HepG2 (cell line): ENCODE measurements at regions not wholly inside any gene's neighbourhood (a gene's known extent, or its start where the extent isn't known, plus 50 kb on each side); places are given as distances from the start of the nearest gene placed in this dataset.

Experiments
- ATAC-seq: fragments of 200-7000 bp; cut with Tn5 transposase; 3 replicates; pipeline ENCODE4 v1.9.1; 2020; ENCODE audit warnings: mild to moderate bottlenecking, moderate library complexity
- BruUV-seq: library from RNA; stranded (reverse); fragments of 400-500 nt; replicated peaks from 2 replicates; lab custom pipeline; 2021; lab: Mats Ljungman, UMichigan
- CTCF ChIA-PET: fragments of 300-600 bp; formaldehyde crosslinking; extraction: SDS; loops from one replicate; lab custom pipeline; 2021; ENCODE audit warnings: low total read pairs, inconsistent platforms, low intra/inter-chr PET ratio; lab: Yijun Ruan, JAX
- POLR2A ChIA-PET: fragments of 350-600 bp; sonication (Branson Sonifier 250); formaldehyde crosslinking; loops from one replicate; lab custom pipeline; 2020; ENCODE audit warnings: antibody characterized with exemption, inconsistent platforms; lab: Yijun Ruan, JAX
- DNase-seq: peaks from one replicate; pipeline ENCODE4 v3.0.0-alpha.2; 2015; ENCODE audit warnings: low spot score
- FAIRE-seq: peaks from 3 replicates; lab custom pipeline; 2011; peaks lifted over from hg19 to GRCh38; lab: Jason Lieb, UNC
- H2AFZ ChIP-seq: one replicate; pipeline ENCODE4 v1.6.1; 2011; ENCODE audit warnings: low read length, inconsistent platforms
- H3K27ac ChIP-seq: fragments of 300-600 bp; 3 replicates; pipeline ENCODE4 v1.8.0; 2011; ENCODE audit warnings: mixed run types, mild to moderate bottlenecking, mixed read lengths, low read length, inconsistent platforms; ENCODE audit not compliant: insufficient read depth; ENCODE audit errors: extremely low read length
- H3K27me3 ChIP-seq, 2 experiments: fragments of 200-600 bp in 1 of 2; 2 replicates in 1 of 2; 3 replicates in 1 of 2; pipeline versions ENCODE4 v1.6.0 to v1.8.0; 2011; ENCODE audit warnings: low read length in 2 of 2, mild to moderate bottlenecking in 2 of 2, moderate library complexity in 2 of 2, inconsistent platforms in 1 of 2; ENCODE audit not compliant: insufficient read depth in 2 of 2, control insufficient read depth in 1 of 2
- H3K36me3 ChIP-seq, 2 experiments: fragments of 200-600 bp in 1 of 2; replicated peaks in 1 of 2; 2 replicates in 1 of 2; 3 replicates in 1 of 2; pipeline versions ENCODE4 v1.5.1 to v1.8.0; 2011; ENCODE audit warnings: low read length in 2 of 2, inconsistent platforms in 1 of 2; ENCODE audit not compliant: insufficient read depth in 2 of 2, control insufficient read depth in 1 of 2
- H3K4me1 ChIP-seq: 2 replicates; pipeline ENCODE4 v1.5.1; 2012; ENCODE audit warnings: low read length, inconsistent platforms; ENCODE audit not compliant: insufficient read depth
- H3K4me2 ChIP-seq: 2 replicates; pipeline ENCODE4 v1.6.0; 2011; ENCODE audit warnings: low read depth, low read length, inconsistent platforms
- H3K4me3 ChIP-seq, 3 experiments: fragments of 200-600 bp in 1 of 3; sonication (generic), shearing (Covaris generic) in 1 of 3; replicated peaks in 1 of 3; 2 replicates each; pipeline ENCODE4 v1.5.1; 2011 to 2016; ENCODE audit warnings: low read length in 3 of 3, inconsistent platforms in 2 of 3, low read depth in 2 of 3, mild to moderate bottlenecking in 2 of 3, control low read depth in 1 of 3, mixed read lengths in 1 of 3; ENCODE audit not compliant: insufficient read depth in 1 of 3
- H3K79me2 ChIP-seq: one replicate; pipeline ENCODE4 v1.6.1; 2011; ENCODE audit warnings: low read length, inconsistent platforms; ENCODE audit not compliant: insufficient read depth
- H3K9ac ChIP-seq: 2 replicates; pipeline ENCODE4 v1.6.0; 2011; ENCODE audit warnings: mild to moderate bottlenecking, low read depth, low read length, inconsistent platforms; ENCODE audit not compliant: insufficient read depth
- H3K9me3 ChIP-seq: 2 replicates; pipeline ENCODE4 v1.5.1; 2012; ENCODE audit warnings: mild to moderate bottlenecking, low read length
- H4K20me1 ChIP-seq: 2 replicates; pipeline ENCODE4 v1.6.0; 2011; ENCODE audit warnings: inconsistent platforms, mild to moderate bottlenecking, low read length, moderate library complexity; ENCODE audit not compliant: insufficient read depth
- AGO1 ChIP-seq: fragments of 200-400 bp; formaldehyde crosslinking; IDR thresholded peaks from 2 replicates; pipeline ENCODE4 v1.6.1; 2017; ENCODE audit warnings: mild to moderate bottlenecking, low read depth, low read length, moderate library complexity; ENCODE audit not compliant: poor library complexity, severe bottlenecking
- CBX5 ChIP-seq: sonication (generic); formaldehyde crosslinking; IDR thresholded peaks from 2 replicates; pipeline ENCODE4 v1.4.0; 2020; ENCODE audit warnings: missing genetic modification reagents, borderline replicate concordance
- DPF2 ChIP-seq: sonication (generic); formaldehyde crosslinking; IDR thresholded peaks from 2 replicates; pipeline ENCODE4 v1.4.0; 2020; ENCODE audit warnings: mild to moderate bottlenecking, low read depth, missing genetic modification reagents, borderline replicate concordance
- GFI1 ChIP-seq: sonication (generic); formaldehyde crosslinking; IDR thresholded peaks from 2 replicates; pipeline ENCODE4 v1.5.0; 2020; ENCODE audit warnings: missing genetic modification reagents, mild to moderate bottlenecking, borderline replicate concordance
- ISL2 ChIP-seq: sonication (generic); formaldehyde crosslinking; IDR thresholded peaks from 2 replicates; pipeline ENCODE4 v1.5.0; 2020; ENCODE audit warnings: missing genetic modification reagents
- JARID2 ChIP-seq: sonication (generic); formaldehyde crosslinking; IDR thresholded peaks from 2 replicates; pipeline ENCODE4 v1.8.1; 2023; ENCODE audit warnings: missing genetic modification reagents, inconsistent platforms; ENCODE audit not compliant: insufficient replicate concordance
- KDM5A ChIP-seq: fragments of 200-600 bp; sonication (generic); IDR thresholded peaks from 2 replicates; pipeline ENCODE4 v1.7.0; 2018; ENCODE audit warnings: antibody characterized with exemption, mild to moderate bottlenecking, low read length, borderline replicate concordance
- REXO4 ChIP-seq: sonication (generic); formaldehyde crosslinking; IDR thresholded peaks from 2 replicates; pipeline ENCODE4 v1.8.0; 2022; ENCODE audit warnings: missing genetic modification reagents, mild to moderate bottlenecking, borderline replicate concordance
- SRSF4 ChIP-seq: fragments of 200-400 bp; formaldehyde crosslinking; IDR thresholded peaks from one replicate; pipeline ENCODE4 v1.6.1; 2018; ENCODE audit warnings: mild to moderate bottlenecking, low read depth, low read length, moderate library complexity; ENCODE audit not compliant: poor library complexity, severe bottlenecking
- TBX2 ChIP-seq: sonication (generic); formaldehyde crosslinking; IDR thresholded peaks from 2 replicates; pipeline ENCODE4 v1.5.0; 2020; ENCODE audit warnings: missing genetic modification reagents, mild to moderate bottlenecking, borderline replicate concordance
- U2AF2 ChIP-seq: fragments of 200-400 bp; formaldehyde crosslinking; IDR thresholded peaks from 2 replicates; pipeline ENCODE4 v1.6.1; 2017; ENCODE audit warnings: low read depth, mild to moderate bottlenecking, low read length
- ZKSCAN5 ChIP-seq: sonication (generic); formaldehyde crosslinking; IDR thresholded peaks from 2 replicates; pipeline ENCODE4 v1.5.1; 2020; ENCODE audit warnings: mild to moderate bottlenecking, missing genetic modification reagents
- ZNF362 ChIP-seq: sonication (generic); formaldehyde crosslinking; IDR thresholded peaks from 2 replicates; pipeline ENCODE4 v1.4.0; 2020; ENCODE audit warnings: missing genetic modification reagents, mild to moderate bottlenecking, borderline replicate concordance
- ZNF556 ChIP-seq: sonication (generic); formaldehyde crosslinking; IDR thresholded peaks from 2 replicates; pipeline ENCODE4 v1.4.0; 2020; ENCODE audit warnings: mild to moderate bottlenecking, missing genetic modification reagents, borderline replicate concordance
- WGBS: methylation state at CpG from one replicate; pipeline ENCODE4 v1.1.6; 2017; ENCODE audit warnings: low lambda C conversion rate; 5-methylcytosine and 5-hydroxymethylcytosine counted together
- in situ Hi-C: cut with HindIII; loops from 2 replicates; pipeline ENCODE4 v1.10.0; 2017; ENCODE audit warnings: low pct_unique_long_range_greater_than_20kb; ENCODE audit not compliant: extremely low pct_ligation_motif_present
- intact Hi-C: fragments of 100-400 bp; cut with micrococcal nuclease; formaldehyde crosslinking; loops from one replicate; pipeline ENCODE4 v1.10.0; 2022; ENCODE audit not compliant: unreplicated experiment
- TF ChIP-seq, protein P1 (sequence below): sonication (generic); formaldehyde crosslinking; IDR thresholded peaks from 2 replicates; pipeline ENCODE4 v1.4.0; 2020; ENCODE audit warnings: missing genetic modification reagents
- TF ChIP-seq, protein P2 (sequence below): sonication (generic); formaldehyde crosslinking; IDR thresholded peaks from 2 replicates; pipeline ENCODE4 v1.4.0; 2020; ENCODE audit warnings: mild to moderate bottlenecking, missing genetic modification reagents

GRCh38 chr5:42302186-42302585 is 121.1 kb upstream of the GHR start:
- POLR2A ChIA-PET, result no interaction called here
- ATAC-seq, result no peak

GRCh38 chr5:42306287-42306686 is 117.0 kb upstream of the GHR start:
- no peak for DNase-seq
- FAIRE-seq, result no peak
- ATAC-seq, result no peak
- Histone ChIP-seq H3K36me3 (no peaks in the 10 kb centered on the region), H3K9me3 (no peaks in the 10 kb centered on the region), H4K20me1 (no peaks in the 10 kb centered on the region), H3K79me2 (no peaks in the 10 kb centered on the region), H3K4me2 (no peak overlapping the region), H3K27me3 (no peaks in the 10 kb centered on the region), H3K4me1 (no peaks in the 10 kb centered on the region), H3K27ac (no peak overlapping the region), H3K9ac (no peak overlapping the region), H2AFZ (no peak overlapping the region), H3K4me3 (no peak overlapping the region)
- intact Hi-C loops (no loop called here), in situ Hi-C loops (no loop called here)
- CTCF ChIA-PET, result no interaction called here
- 0% methylated on average over 1 of the region's 1 CpG for WGBS
- POLR2A ChIA-PET, result no interaction called here
- BruUV-seq, result no TSS peak
- TF ChIP-seq ZNF362 (CRISPR knock-in tag), result no peak
- TF ChIP-seq ZKSCAN5 (CRISPR knock-in tag), result no peak
- TF ChIP-seq ZNF556, result no peak
- no peak for TF ChIP-seq U2AF2
- TF ChIP-seq, protein P1, sequence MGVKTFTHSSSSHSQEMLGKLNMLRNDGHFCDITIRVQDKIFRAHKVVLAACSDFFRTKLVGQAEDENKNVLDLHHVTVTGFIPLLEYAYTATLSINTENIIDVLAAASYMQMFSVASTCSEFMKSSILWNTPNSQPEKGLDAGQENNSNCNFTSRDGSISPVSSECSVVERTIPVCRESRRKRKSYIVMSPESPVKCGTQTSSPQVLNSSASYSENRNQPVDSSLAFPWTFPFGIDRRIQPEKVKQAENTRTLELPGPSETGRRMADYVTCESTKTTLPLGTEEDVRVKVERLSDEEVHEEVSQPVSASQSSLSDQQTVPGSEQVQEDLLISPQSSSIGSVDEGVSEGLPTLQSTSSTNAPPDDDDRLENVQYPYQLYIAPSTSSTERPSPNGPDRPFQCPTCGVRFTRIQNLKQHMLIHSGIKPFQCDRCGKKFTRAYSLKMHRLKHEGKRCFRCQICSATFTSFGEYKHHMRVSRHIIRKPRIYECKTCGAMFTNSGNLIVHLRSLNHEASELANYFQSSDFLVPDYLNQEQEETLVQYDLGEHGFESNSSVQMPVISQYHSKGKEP (CRISPR knock-in tag), result no peak
- TF ChIP-seq DPF2 (CRISPR knock-in tag), result no peak
- TF ChIP-seq, protein P2, sequence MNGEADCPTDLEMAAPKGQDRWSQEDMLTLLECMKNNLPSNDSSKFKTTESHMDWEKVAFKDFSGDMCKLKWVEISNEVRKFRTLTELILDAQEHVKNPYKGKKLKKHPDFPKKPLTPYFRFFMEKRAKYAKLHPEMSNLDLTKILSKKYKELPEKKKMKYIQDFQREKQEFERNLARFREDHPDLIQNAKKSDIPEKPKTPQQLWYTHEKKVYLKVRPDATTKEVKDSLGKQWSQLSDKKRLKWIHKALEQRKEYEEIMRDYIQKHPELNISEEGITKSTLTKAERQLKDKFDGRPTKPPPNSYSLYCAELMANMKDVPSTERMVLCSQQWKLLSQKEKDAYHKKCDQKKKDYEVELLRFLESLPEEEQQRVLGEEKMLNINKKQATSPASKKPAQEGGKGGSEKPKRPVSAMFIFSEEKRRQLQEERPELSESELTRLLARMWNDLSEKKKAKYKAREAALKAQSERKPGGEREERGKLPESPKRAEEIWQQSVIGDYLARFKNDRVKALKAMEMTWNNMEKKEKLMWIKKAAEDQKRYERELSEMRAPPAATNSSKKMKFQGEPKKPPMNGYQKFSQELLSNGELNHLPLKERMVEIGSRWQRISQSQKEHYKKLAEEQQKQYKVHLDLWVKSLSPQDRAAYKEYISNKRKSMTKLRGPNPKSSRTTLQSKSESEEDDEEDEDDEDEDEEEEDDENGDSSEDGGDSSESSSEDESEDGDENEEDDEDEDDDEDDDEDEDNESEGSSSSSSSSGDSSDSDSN (CRISPR knock-in tag), result no peak
- TF ChIP-seq TBX2 (CRISPR knock-in tag), result no peak
- TF ChIP-seq GFI1, result no peak
- no peak for TF ChIP-seq JARID2

More at GRCh38 chr5:42302186-42302585, 121.1 kb upstream of the GHR start:
- Histone ChIP-seq H3K4me2 (no peak overlapping the region), H3K9ac (no peak overlapping the region), H3K27me3 (no peaks in the 10 kb centered on the region), H2AFZ (no peak overlapping the region), H3K36me3 (no peaks in the 10 kb centered on the region), H3K27ac (no peak overlapping the region), H3K4me1 (no peaks in the 10 kb centered on the region), H3K79me2 (no peaks in the 10 kb centered on the region), H3K9me3 (no peaks in the 10 kb centered on the region), H4K20me1 (no peaks in the 10 kb centered on the region), H3K4me3 (no peak overlapping the region)
- CTCF ChIA-PET, result no interaction called here
- TF ChIP-seq KDM5A (no peak), SRSF4 (no peak), REXO4 (CRISPR knock-in tag) (no peak), CBX5 (CRISPR knock-in tag) (no peak), AGO1 (no peak), ISL2 (CRISPR knock-in tag) (no peak)
- intact Hi-C loops, result no loop called here
- WGBS, result 3% methylated on average over 1 of the region's 1 CpG
- FAIRE-seq (no peak), DNase-seq (no peak)
- no TSS peak for BruUV-seq
- in situ Hi-C loops, result no loop called here
